ENCODE measurements at regions not wholly inside any gene's neighbourhood (a gene's known extent, or its start where the extent isn't known, plus 50 kb on each side); places are given as distances from the start of the nearest gene placed in this dataset.
A peak's percentile ranks its signal among the peaks of the same experiment; 100 is the strongest.

DNA sequence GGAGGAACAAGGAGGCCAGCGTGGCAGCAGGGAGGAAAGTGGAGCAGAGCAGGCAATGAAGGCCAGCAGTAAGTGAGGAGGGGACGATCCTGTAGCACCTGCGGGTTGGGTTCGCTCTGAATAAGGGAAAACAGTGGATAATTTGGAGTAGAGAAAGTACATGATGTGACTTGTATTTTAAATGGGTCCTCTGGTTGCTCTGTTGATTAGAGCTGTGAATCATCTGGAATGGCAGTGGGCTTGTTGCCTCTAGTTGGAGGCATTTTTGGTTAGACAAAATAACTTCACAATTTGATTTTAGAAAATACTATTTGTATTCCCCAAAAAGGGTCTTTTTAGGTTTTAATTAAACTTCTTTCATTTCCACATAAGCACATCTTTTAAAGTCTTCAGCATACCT is 277.4 kb downstream of the ARL4A start:
- no peak for TF ChIP-seq CTCF (IDR thresholded peaks at IDR 0.05; ENCODE audit: insufficient read depth, low read depth, low read length)
- H3K4me3 ChIP-seq (ENCODE audit: low read depth, low read length), result no peak overlapping the region
- DNase-seq (ENCODE audit: low read depth), result no peak

DNA sequence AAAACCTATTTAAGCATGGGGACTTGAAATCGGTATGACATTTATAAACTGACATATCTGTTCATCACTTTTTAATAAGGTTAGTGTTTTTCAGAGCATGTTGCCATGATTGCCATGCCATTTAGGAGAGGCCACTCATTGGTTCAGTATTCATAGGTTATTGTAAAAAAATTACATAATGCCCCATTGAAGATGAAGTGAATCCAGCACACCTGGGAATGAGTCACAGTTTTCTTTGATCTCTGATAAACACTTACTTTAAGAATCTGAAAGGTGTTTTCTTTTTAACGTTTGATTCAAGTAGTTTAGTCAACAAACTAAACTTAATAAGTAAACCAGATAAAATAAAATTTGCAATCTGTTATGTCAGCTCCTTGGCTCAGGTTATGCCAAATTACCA is 278.3 kb downstream of the ARL4A start:
- no peak for TF ChIP-seq CTCF (IDR thresholded peaks at IDR 0.05; ENCODE audit: insufficient read depth, low read depth, low read length)
- H3K4me3 ChIP-seq (ENCODE audit: low read depth, low read length), result no peak overlapping the region

GRCh38 chr7:12967322-12967721 is 279.9 kb downstream of the ARL4A start:
- no peak for TF ChIP-seq CTCF (IDR thresholded peaks at IDR 0.05; ENCODE audit: insufficient read depth, low read depth, low read length)
- DNase-seq (ENCODE audit: low read depth), result no peak
- no peak overlapping the region for H3K4me3 ChIP-seq (ENCODE audit: low read depth, low read length)

More for the DNA sequence above, 278.3 kb downstream of the ARL4A start:
- no peak for DNase-seq (ENCODE audit: low read depth)

GRCh38 chr7:12968836-12969422 is 281.5 kb downstream of the ARL4A start:
- TF ChIP-seq CTCF (IDR thresholded peaks at IDR 0.05; ENCODE audit: insufficient read depth, low read depth, low read length), result no peak
- no peak overlapping the region for H3K4me3 ChIP-seq (ENCODE audit: low read depth, low read length)
- no peak for DNase-seq (ENCODE audit: low read depth)

DNA sequence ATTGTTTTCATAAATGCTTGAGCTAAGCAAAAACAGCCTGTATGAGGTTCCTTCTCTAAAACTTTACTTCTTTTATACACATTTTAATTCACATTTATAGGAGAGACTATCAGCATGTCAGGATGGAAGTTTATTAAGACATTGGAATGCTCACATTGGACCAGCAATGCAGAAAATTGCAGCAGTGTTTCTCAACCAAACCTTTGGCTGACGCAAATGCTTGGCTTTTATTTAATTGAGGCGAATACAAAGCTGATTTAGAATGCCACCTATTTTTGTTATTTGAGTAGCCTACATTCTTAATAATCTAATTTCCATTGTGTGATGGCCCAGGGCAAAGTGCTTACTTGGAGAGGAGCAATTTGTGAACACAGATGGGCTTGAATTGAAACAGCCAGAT is 283.2 kb downstream of the ARL4A start:
- no peak for DNase-seq (ENCODE audit: low read depth)
- H3K4me3 ChIP-seq (ENCODE audit: low read depth, low read length), result no peak overlapping the region
- no peak for TF ChIP-seq CTCF (IDR thresholded peaks at IDR 0.05; ENCODE audit: insufficient read depth, low read depth, low read length)

DNA sequence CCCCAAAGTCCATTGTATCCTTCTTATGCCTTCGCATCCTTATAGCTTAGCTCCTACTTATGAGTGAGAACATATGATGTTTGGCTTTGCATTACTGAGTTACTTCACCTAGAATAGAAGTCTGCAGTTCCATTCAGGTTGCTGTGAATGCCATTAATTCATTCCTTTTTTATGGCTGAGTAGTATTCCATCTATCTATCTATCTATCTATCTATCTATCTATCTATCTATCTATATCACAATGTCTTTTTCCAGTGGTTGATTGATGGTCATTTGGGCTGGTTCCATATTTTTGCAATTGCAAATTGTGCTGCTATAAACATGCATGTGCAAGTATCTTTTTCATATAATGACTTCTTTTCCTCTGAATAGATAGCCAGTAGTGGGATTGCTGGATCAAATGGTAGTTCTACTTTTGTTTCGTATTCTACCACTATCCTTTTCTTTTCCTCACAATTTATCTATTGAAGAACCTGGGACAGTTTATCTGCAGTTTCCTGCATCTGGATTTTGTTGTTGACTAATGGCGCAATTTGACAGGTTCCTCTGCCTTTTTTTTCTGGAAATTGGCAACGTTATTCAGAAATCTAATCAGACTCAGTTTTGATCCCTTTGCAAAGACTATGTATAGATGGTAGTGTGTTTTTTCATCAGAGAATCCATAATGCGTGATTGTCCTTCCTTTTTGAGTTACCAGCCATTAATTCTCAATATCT is 287.2 kb downstream of the ARL4A start:
- peak; percentile 13 for DNase-seq (ENCODE audit: low read depth)
- H3K4me3 ChIP-seq (ENCODE audit: low read depth, low read length), result no peak overlapping the region
- TF ChIP-seq CTCF (IDR thresholded peaks at IDR 0.05; ENCODE audit: insufficient read depth, low read depth, low read length), result no peak
